Kidney epithelial cell (primary cell): ENCODE measurements at regions not wholly inside any gene's neighbourhood (a gene's known extent, or its start where the extent isn't known, plus 50 kb on each side); places are given as distances from the start of the nearest gene placed in this dataset.

Experiments
- DNase-seq: peaks from one replicate; pipeline ENCODE4 v3.0.0-alpha.2; 2010; ENCODE audit warnings: low read depth
- H3K27me3 ChIP-seq: 2 replicates; pipeline ENCODE4 v1.6.0; 2011; ENCODE audit warnings: low read length; ENCODE audit not compliant: control insufficient read depth, insufficient read depth
- H3K36me3 ChIP-seq: 2 replicates; pipeline ENCODE4 v1.5.1; 2011; ENCODE audit warnings: low read length; ENCODE audit not compliant: control insufficient read depth, insufficient read depth
- H3K4me3 ChIP-seq: 2 replicates; pipeline ENCODE4 v1.5.1; 2011; ENCODE audit warnings: low read depth, mild to moderate bottlenecking, control low read depth, low read length
- TF ChIP-seq, protein P1 (sequence below): IDR thresholded peaks from 2 replicates; pipeline ENCODE4 v1.5.1; 2011; ENCODE audit warnings: mild to moderate bottlenecking, moderate library complexity, low read length, control low read depth, inconsistent platforms; ENCODE audit not compliant: insufficient read depth, poor library complexity, severe bottlenecking

DNA sequence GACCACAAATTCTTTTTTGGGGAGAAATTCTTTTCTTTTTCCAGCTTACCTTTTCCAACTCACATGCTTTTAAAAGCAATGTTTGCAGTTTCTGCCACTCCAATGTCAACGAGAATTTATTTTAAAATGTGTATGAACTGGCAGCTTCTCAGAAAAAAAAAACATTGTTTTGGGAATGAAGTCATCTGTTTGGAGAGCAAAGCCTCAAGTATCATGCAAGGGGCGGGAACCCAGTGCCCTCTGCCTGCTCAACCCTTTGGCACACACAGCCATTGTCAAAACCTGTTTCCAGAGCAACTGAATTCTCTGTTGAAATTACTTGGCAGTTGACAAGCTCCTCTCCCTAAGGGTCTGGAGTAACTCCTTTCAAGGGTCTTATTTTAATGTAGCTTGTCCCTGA is 128.5 kb downstream of the QPCT start:
- Histone ChIP-seq H3K27me3 (no peaks in the 10 kb centered on the region), H3K36me3 (no peaks in the 10 kb centered on the region), H3K4me3 (no peak overlapping the region)
- DNase-seq: no peak
- TF ChIP-seq, protein P1, sequence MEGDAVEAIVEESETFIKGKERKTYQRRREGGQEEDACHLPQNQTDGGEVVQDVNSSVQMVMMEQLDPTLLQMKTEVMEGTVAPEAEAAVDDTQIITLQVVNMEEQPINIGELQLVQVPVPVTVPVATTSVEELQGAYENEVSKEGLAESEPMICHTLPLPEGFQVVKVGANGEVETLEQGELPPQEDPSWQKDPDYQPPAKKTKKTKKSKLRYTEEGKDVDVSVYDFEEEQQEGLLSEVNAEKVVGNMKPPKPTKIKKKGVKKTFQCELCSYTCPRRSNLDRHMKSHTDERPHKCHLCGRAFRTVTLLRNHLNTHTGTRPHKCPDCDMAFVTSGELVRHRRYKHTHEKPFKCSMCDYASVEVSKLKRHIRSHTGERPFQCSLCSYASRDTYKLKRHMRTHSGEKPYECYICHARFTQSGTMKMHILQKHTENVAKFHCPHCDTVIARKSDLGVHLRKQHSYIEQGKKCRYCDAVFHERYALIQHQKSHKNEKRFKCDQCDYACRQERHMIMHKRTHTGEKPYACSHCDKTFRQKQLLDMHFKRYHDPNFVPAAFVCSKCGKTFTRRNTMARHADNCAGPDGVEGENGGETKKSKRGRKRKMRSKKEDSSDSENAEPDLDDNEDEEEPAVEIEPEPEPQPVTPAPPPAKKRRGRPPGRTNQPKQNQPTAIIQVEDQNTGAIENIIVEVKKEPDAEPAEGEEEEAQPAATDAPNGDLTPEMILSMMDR: no peak

DNA sequence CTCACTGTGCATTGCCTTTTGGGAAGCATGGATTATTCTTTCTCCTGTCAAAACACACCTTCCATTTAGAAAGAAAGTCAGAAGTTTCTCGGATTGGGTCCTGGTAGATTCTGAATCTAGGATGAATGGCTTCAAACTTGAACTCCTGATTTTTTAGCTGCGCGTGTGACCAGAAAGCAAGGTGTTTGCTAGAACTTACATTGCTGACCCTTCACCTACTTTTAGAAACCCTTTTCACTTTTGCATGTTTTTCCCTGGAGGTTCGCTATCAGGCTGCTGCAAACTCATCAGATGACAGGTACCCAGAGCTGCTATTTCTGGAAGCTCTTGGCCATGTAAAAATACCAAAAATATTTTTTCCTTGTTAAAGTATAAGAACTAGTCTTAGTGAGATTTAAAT is 132.0 kb downstream of the QPCT start:
- no peak overlapping the region for H3K4me3 ChIP-seq
- no peaks in the 10 kb centered on the region for H3K27me3 ChIP-seq
- no peaks in the 10 kb centered on the region for H3K36me3 ChIP-seq
- TF ChIP-seq, protein P1: no peak
- DNase-seq: no peak

DNA sequence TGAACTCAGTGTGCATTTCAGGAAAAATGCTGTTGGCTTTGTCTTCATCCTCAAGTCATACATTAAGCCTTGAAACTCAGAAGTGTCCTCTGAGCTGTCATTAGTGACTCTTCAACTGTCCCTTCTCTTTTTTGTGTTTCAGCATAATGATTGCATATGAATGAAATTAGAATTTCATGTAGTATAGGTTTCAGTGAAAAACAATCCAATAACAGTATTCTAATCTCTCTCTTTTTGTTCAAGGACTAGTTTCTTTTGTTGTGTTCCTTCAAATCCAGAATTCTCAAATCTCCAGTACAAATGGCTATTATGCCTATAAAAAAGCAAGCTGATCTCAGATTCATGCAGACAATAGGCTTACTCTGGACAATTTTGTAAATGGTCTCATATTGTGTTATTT is 133.5 kb downstream of the QPCT start:
- TF ChIP-seq, protein P1: no peak
- H3K4me3 ChIP-seq: no peak overlapping the region
- H3K27me3 ChIP-seq: no peaks in the 10 kb centered on the region
- no peaks in the 10 kb centered on the region for H3K36me3 ChIP-seq
- no peak for DNase-seq

DNA sequence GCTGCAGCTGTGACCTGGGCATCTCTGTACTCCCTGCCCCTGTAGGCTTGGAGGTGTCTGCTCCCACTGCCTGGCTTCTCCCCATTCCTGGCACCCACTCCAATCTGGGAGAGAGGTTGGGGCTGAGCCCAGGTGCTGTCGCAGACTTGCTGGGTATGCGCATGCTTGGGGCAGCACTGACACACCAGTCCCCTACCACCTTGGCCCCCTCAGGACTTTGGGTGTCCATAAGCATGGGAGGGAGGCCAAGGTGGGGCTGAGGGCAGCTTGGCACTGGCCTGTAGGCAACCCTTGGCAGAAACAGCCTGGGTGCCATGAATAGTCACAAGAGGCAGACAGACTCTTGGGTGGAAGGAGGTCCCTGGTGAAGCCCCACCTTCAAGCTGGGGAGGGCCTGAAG is 136.8 kb downstream of the QPCT start:
- H3K27me3 ChIP-seq: no peaks in the 10 kb centered on the region
- TF ChIP-seq, protein P1: no peak
- DNase-seq: no peak

DNA sequence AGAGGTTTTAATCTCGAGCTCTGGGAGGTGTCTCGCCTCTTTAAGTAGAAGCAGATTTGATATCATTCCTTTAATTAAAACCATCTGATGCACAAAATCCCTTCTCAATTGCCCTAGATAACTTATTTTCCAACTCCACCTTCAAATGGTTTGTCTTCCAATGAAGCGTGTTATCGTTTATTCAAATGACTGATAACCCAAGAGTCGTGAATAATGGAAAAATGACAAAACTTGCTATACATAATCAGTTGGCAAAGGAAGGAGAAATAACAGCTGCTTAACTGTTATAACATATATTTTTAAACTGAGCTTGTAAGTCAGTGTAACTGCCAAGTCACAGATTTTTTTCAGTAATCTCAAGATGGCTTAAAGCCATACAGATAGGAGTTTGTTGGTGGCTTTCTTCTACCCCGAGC is 144.6 kb downstream of the QPCT start:
- H3K36me3 ChIP-seq: no peaks in the 10 kb centered on the region
- H3K4me3 ChIP-seq: no peak overlapping the region
- TF ChIP-seq, protein P1: no peak
- no peaks in the 10 kb centered on the region for H3K27me3 ChIP-seq
- DNase-seq: no peak

More for the DNA sequence above, 136.8 kb downstream of the QPCT start:
- Histone ChIP-seq H3K4me3 (no peak overlapping the region), H3K36me3 (no peaks in the 10 kb centered on the region)

DNA sequence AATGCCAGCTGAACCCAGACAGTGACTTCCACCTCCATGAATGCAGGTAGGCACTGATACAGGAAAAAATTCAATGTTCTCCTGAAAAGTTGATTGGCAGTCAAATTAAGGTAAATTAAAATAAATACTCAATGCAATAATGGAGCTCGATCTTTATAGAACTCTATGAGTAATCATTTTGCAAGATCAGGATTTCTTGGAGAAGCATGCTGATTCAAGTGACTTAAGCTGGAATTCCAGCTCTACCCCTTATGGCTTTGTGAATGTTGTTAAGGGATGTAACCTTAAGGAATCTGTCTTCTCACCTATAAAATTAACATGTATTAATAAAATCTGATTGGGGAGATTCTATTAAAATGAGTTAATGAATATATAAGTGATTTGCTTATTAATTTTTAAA is 145.1 kb downstream of the QPCT start:
- Histone ChIP-seq H3K36me3 (no peaks in the 10 kb centered on the region), H3K27me3 (no peaks in the 10 kb centered on the region), H3K4me3 (no peak overlapping the region)
- no peak for DNase-seq
- TF ChIP-seq, protein P1: no peak
